ENCODE measurements at regions not wholly inside any gene's neighbourhood (a gene's known extent, or its start where the extent isn't known, plus 50 kb on each side); places are given as distances from the start of the nearest gene placed in this dataset.

- Histone ChIP-seq H3K4me3 (ENCODE audit: low read length) (no peak overlapping the region), H2AK5ac (ENCODE audit: low read length) (no peak overlapping the region), H4K8ac (ENCODE audit: low read depth, low read length) (no peak overlapping the region), H3K36me3 (ENCODE audit: control insufficient read depth, insufficient read depth, low read length) (no peaks in the 10 kb centered on the region), H2BK5ac (ENCODE audit: low read length) (no peak overlapping the region), H3K56ac (ENCODE audit: low read length) (no peak overlapping the region), H3K9ac (ENCODE audit: low read length) (no peak overlapping the region), H3K79me1 (ENCODE audit: low read length) (no peaks in the 10 kb centered on the region), H4K5ac (ENCODE audit: low read length) (no peak overlapping the region), H3K27ac (ENCODE audit: low read depth, low read length) (no peak overlapping the region), H3K79me2 (ENCODE audit: control insufficient read depth, insufficient read depth, low read length) (no peaks in the 10 kb centered on the region), H3K18ac (ENCODE audit: low read length) (no peak overlapping the region), H3K23ac (ENCODE audit: low read length) (no peak overlapping the region), H3K4ac (ENCODE audit: low read depth, low read length) (no peak overlapping the region), H3K27me3 (ENCODE audit: insufficient read depth, low read length, poor library complexity) (no peaks in the 10 kb centered on the region), H2BK15ac (replicated peaks; ENCODE audit: low read depth) (no peak overlapping the region), H3K4me2 (ENCODE audit: low read length) (no peak overlapping the region), H2BK120ac (ENCODE audit: low read depth, low read length) (no peak overlapping the region), H3K4me1 (ENCODE audit: control insufficient read depth, low read depth, low read length) (peaks cover 3% of the 10 kb centered on the region)
- WGBS (ENCODE audit: extremely low coverage, insufficient coverage, low lambda C conversion rate) = no CpG with 5 or more reads among the region's 2 CpGs
- no peak for DNase-seq
These were observed 57.8 kb upstream of the ARHGAP32 start for GRCh38 chr11:129249923-129250322.

GRCh38 chr11:129249351-129249750 is 57.2 kb upstream of the ARHGAP32 start:
- Histone ChIP-seq H3K23ac (ENCODE audit: low read length) (no peak overlapping the region), H3K36me3 (ENCODE audit: control insufficient read depth, insufficient read depth, low read length) (no peaks in the 10 kb centered on the region), H4K8ac (ENCODE audit: low read depth, low read length) (no peak overlapping the region), H3K9ac (ENCODE audit: low read length) (no peak overlapping the region), H2AK5ac (ENCODE audit: low read length) (no peak overlapping the region), H3K4ac (ENCODE audit: low read depth, low read length) (no peak overlapping the region), H2BK5ac (ENCODE audit: low read length) (no peak overlapping the region), H3K4me3 (ENCODE audit: low read length) (no peak overlapping the region), H3K27ac (ENCODE audit: low read depth, low read length) (no peak overlapping the region), H3K4me1 (ENCODE audit: control insufficient read depth, low read depth, low read length) (peaks cover 3% of the 10 kb centered on the region), H3K56ac (ENCODE audit: low read length) (no peak overlapping the region), H3K79me2 (ENCODE audit: control insufficient read depth, insufficient read depth, low read length) (no peaks in the 10 kb centered on the region), H3K4me2 (ENCODE audit: low read length) (no peak overlapping the region), H3K79me1 (ENCODE audit: low read length) (no peaks in the 10 kb centered on the region), H2BK120ac (ENCODE audit: low read depth, low read length) (no peak overlapping the region), H2BK15ac (replicated peaks; ENCODE audit: low read depth) (no peak overlapping the region), H4K5ac (ENCODE audit: low read length) (no peak overlapping the region), H3K18ac (ENCODE audit: low read length) (no peak overlapping the region), H3K27me3 (ENCODE audit: insufficient read depth, low read length, poor library complexity) (no peaks in the 10 kb centered on the region)
- WGBS (ENCODE audit: extremely low coverage, insufficient coverage, low lambda C conversion rate) = no CpG with 5 or more reads among the region's 4 CpGs
- DNase-seq = no peak

GRCh38 chr11:129248618-129249017 is 56.5 kb upstream of the ARHGAP32 start:
- Histone ChIP-seq H3K4me3 (ENCODE audit: low read length) (no peak overlapping the region), H2BK120ac (ENCODE audit: low read depth, low read length) (no peak overlapping the region), H3K79me2 (ENCODE audit: control insufficient read depth, insufficient read depth, low read length) (no peaks in the 10 kb centered on the region), H3K56ac (ENCODE audit: low read length) (no peak overlapping the region), H3K36me3 (ENCODE audit: control insufficient read depth, insufficient read depth, low read length) (no peaks in the 10 kb centered on the region), H2BK5ac (ENCODE audit: low read length) (no peak overlapping the region), H3K4me2 (ENCODE audit: low read length) (no peak overlapping the region), H3K27ac (ENCODE audit: low read depth, low read length) (no peak overlapping the region), H3K27me3 (ENCODE audit: insufficient read depth, low read length, poor library complexity) (no peaks in the 10 kb centered on the region), H3K79me1 (ENCODE audit: low read length) (no peaks in the 10 kb centered on the region), H4K5ac (ENCODE audit: low read length) (no peak overlapping the region), H3K4ac (ENCODE audit: low read depth, low read length) (no peak overlapping the region), H2AK5ac (ENCODE audit: low read length) (no peak overlapping the region), H3K18ac (ENCODE audit: low read length) (no peak overlapping the region), H2BK15ac (replicated peaks; ENCODE audit: low read depth) (no peak overlapping the region), H3K23ac (ENCODE audit: low read length) (no peak overlapping the region), H4K8ac (ENCODE audit: low read depth, low read length) (no peak overlapping the region), H3K9ac (ENCODE audit: low read length) (no peak overlapping the region), H3K4me1 (ENCODE audit: control insufficient read depth, low read depth, low read length) (peaks cover 3% of the 10 kb centered on the region)
- WGBS (ENCODE audit: extremely low coverage, insufficient coverage, low lambda C conversion rate) = no CpG with 5 or more reads among the region's 4 CpGs
- no peak for DNase-seq

GRCh38 chr11:129247135-129247534 is 55.0 kb upstream of the ARHGAP32 start:
- H3K18ac ChIP-seq (ENCODE audit: low read length) = no peak overlapping the region
- peaks cover 3% of the 10 kb centered on the region for H3K4me1 ChIP-seq (ENCODE audit: control insufficient read depth, low read depth, low read length)
- no peak overlapping the region for H2AK5ac ChIP-seq (ENCODE audit: low read length)
- no peak overlapping the region for H3K4me3 ChIP-seq (ENCODE audit: low read length)
- no peak overlapping the region for H3K56ac ChIP-seq (ENCODE audit: low read length)
- no peak overlapping the region for H2BK120ac ChIP-seq (ENCODE audit: low read depth, low read length)
- H3K27me3 ChIP-seq (ENCODE audit: insufficient read depth, low read length, poor library complexity) = no peaks in the 10 kb centered on the region
- DNase-seq = no peak
- no peak overlapping the region for H3K27ac ChIP-seq (ENCODE audit: low read depth, low read length)
- H3K4ac ChIP-seq (ENCODE audit: low read depth, low read length) = no peak overlapping the region
- no peak overlapping the region for H2BK5ac ChIP-seq (ENCODE audit: low read length)
- WGBS (ENCODE audit: extremely low coverage, insufficient coverage, low lambda C conversion rate) = no CpG with 5 or more reads among the region's 1 CpG
- peaks cover 3% of the 10 kb centered on the region for H3K79me2 ChIP-seq (ENCODE audit: control insufficient read depth, insufficient read depth, low read length)
- peaks cover 3% of the 10 kb centered on the region for H3K79me1 ChIP-seq (ENCODE audit: low read length)
- H3K4me2 ChIP-seq (ENCODE audit: low read length) = no peak overlapping the region
- no peak overlapping the region for H4K5ac ChIP-seq (ENCODE audit: low read length)
- H3K23ac ChIP-seq (ENCODE audit: low read length) = no peak overlapping the region
- no peak overlapping the region for H4K8ac ChIP-seq (ENCODE audit: low read depth, low read length)
- H2BK15ac ChIP-seq (replicated peaks; ENCODE audit: low read depth) = no peak overlapping the region
- no peaks in the 10 kb centered on the region for H3K36me3 ChIP-seq (ENCODE audit: control insufficient read depth, insufficient read depth, low read length)
- H3K9ac ChIP-seq (ENCODE audit: low read length) = no peak overlapping the region

GRCh38 chr11:129242855-129243254 is 50.7 kb upstream of the ARHGAP32 start:
- H2BK120ac ChIP-seq (ENCODE audit: low read depth, low read length) = no peak overlapping the region
- no peak overlapping the region for H3K9ac ChIP-seq (ENCODE audit: low read length)
- no peak for DNase-seq
- no peak overlapping the region for H2AK5ac ChIP-seq (ENCODE audit: low read length)
- H4K8ac ChIP-seq (ENCODE audit: low read depth, low read length) = no peak overlapping the region
- H4K5ac ChIP-seq (ENCODE audit: low read length) = no peak overlapping the region
- no peak overlapping the region for H2BK15ac ChIP-seq (replicated peaks; ENCODE audit: low read depth)
- H3K18ac ChIP-seq (ENCODE audit: low read length) = no peak overlapping the region
- H3K4me2 ChIP-seq (ENCODE audit: low read length) = no peak overlapping the region
- no peak overlapping the region for H2BK5ac ChIP-seq (ENCODE audit: low read length)
- no peaks in the 10 kb centered on the region for H3K27me3 ChIP-seq (ENCODE audit: insufficient read depth, low read length, poor library complexity)
- H3K4me1 ChIP-seq (ENCODE audit: control insufficient read depth, low read depth, low read length) = no peaks in the 10 kb centered on the region
- H3K4ac ChIP-seq (ENCODE audit: low read depth, low read length) = no peak overlapping the region
- H3K4me3 ChIP-seq (ENCODE audit: low read length) = no peak overlapping the region
- no CpG with 5 or more reads among the region's 2 CpGs for WGBS (ENCODE audit: extremely low coverage, insufficient coverage, low lambda C conversion rate)
- no peak overlapping the region for H3K27ac ChIP-seq (ENCODE audit: low read depth, low read length)
- H3K79me2 ChIP-seq (ENCODE audit: control insufficient read depth, insufficient read depth, low read length) = peaks cover 3% of the 10 kb centered on the region
- H3K79me1 ChIP-seq (ENCODE audit: low read length) = peaks cover 7% of the 10 kb centered on the region
- no peak overlapping the region for H3K56ac ChIP-seq (ENCODE audit: low read length)
- no peaks in the 10 kb centered on the region for H3K36me3 ChIP-seq (ENCODE audit: control insufficient read depth, insufficient read depth, low read length)
- no peak overlapping the region for H3K23ac ChIP-seq (ENCODE audit: low read length)

All from mesendoderm (in vitro differentiated cells).